ENCODE measurements at regions not wholly inside any gene's neighbourhood (a gene's known extent, or its start where the extent isn't known, plus 50 kb on each side); places are given as distances from the start of the nearest gene placed in this dataset.

DNA sequence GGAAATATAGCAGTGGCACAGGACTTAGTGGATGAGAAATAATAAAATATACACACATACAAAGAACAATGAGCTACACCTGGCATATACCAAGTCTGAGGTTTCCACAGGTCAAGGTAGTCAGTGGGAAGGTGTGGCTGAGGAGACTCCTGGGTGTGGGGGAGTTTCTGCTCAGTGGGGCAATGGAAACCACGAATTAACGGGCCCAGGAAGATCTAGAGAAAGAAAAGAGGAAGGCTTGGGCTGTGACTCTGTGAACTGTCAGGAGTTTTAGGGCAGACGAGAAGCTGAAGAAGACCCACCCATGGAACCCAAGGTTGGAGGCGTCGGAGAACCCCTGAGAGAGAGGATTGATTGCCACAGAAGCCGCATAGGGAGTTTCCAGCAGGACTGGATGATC, 196.5 kb downstream of the HERPUD2 start:
- no peak for DNase-seq

DNA sequence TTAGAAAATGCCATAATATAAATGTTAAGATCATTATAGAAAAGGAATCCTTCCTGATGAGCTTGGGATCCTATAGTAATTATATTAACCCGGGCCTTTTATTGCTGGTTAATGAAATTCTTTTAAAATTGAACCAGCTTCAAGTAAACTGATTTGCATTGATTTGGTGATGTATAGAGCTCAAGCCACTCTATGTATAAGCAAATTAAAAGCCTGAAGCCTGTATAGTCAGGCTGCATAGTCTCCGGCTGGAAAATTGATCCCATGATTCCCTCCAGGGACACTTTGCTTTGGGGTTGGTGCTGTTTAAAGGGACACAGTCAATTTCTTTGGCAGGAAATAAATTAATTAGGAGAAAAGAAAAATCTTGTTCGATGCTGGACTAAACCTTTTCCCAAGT, 199.1 kb downstream of the HERPUD2 start:
- no peak for DNase-seq

DNA sequence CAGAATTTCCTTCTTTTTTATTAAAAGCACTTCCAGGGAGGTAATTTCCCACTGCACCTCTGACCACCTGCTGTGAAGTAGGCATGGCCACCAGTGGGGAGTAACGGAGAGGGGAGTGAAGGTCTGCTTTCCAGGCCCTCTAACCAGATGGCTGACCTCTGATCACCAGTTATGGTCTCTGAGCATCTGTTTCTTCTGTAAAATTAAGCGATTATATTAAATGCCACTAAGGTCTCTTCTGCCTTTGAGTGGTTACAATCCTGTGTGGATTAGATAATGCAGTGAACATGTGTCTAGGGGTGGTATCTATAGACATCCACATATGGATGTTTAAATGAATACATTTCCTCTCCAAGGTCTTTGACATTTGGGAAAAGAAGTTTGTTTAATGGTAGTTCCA, 199.6 kb downstream of the HERPUD2 start:
- no peak for DNase-seq

GRCh38 chr7:35494407-35494806, 200.5 kb downstream of the HERPUD2 start:
- DNase-seq = no peak

DNA sequence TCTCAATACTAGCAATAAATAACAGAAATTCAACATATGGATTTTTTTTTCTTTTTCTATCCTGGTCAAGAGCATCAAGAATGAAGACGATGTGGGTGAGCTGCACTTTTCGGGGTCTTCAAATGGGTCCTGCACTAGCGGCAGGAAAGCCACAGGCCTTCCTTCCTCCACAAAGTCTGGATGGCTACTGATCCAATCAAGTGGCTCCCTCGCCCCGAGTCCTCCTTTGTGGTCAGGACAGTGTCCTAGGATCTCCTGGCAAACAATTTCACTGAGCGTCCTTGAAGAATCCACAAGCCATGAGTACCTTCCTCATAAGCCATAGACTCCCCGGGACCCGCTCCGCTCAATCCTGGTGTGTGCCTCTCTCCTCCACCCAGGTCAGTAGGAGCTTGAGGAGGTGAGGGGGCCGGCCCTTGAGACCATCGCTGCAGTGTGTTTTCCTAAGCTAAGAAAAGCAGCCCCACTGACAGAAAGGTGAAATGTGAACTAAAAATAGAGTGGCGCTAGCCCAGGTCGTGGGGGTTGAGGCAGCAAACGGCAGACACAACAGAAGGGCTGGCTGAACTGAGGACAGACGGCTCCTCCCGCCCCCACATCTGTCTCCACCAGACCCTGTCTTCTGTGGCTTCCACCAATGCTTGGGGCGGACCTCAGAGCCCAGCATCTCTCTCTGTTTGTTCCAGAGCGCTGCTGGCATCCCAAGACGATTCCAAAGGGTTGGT, 202.3 kb downstream of the HERPUD2 start:
- no peak for DNase-seq

DNA sequence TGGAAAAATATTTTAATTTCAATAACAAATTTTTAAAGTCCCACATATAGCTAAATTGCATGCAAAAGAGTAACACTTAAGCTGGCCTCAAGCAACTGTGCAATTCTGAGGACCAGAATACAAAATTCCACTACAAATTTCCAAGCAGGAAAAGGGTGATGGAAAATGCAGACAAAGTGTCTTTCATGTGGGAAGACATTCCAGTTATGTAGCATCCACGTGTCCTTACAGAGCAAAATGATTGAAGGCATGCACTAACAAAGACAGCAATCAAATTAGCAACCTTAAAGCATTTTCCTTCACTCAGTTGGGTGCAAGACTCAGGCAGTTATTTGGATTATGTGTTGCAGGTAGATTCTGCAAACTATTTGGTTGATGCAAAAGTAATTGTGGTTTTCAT, 203.7 kb downstream of the HERPUD2 start:
- DNase-seq = no peak

- no peak for DNase-seq
Observed at GRCh38 chr7:35487841-35488240, 207.1 kb downstream of the HERPUD2 start.

DNA sequence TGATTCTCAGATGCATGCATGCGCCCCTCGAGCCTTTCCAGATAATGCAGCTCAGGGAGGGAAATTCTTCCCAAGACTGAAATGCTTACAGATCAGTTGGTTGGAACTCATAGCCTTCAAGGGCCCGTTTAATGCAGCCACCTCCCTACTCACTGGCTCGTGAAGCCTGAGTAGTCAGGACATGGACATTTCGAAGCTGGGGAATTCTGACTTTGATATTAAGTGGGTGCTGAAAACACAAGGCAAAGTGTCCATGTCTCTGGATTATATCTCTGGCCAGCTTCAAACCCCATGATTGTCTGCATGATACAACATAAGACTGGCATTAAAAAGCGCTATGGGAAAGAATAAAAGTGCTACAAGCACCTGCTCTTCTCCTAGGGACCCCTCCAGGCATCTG, 207.5 kb downstream of the HERPUD2 start:
- DNase-seq = no peak

DNA sequence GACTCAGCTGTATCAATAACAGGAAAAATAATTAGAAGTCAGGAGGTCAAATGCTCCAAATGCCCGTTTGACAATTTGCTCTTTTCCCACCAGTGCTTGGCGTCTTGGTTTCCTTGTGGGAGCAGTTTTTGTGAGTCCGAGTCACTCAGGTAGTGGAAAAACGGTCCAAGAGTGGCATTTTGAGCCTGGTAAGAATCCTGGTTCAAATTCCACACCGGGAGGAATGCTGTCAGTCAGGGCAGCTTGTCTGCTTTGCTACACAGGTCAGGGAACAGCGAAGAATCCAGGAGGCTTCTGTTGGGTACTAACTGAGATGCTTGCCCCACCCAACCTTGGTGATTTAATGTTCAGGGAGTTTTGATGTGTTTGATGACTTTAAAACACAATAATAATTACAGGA, 209.5 kb downstream of the HERPUD2 start:
- no peak for DNase-seq

DNA sequence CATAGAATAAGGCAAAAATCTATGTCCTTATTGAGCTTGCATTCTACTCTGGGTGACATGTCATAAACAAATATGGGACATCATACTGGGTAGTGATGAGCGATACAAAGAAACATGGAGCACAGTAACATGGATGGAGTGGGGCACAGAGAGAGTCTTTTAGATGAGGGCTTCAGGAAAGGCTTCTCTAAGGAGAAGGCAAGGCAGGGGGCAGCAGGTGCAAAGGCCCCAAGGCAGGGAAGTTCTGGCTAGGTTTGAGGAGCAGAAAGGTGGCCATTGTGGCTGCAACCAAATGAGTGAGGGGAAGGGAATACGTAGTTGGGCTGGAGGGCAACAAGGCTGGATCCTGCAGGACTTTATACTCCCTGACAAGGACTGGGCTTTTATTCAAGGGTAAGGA, 211.4 kb downstream of the HERPUD2 start:
- DNase-seq = no peak

GRCh38 chr7:35482231-35482630, 212.7 kb downstream of the HERPUD2 start:
- no peak for DNase-seq

DNA sequence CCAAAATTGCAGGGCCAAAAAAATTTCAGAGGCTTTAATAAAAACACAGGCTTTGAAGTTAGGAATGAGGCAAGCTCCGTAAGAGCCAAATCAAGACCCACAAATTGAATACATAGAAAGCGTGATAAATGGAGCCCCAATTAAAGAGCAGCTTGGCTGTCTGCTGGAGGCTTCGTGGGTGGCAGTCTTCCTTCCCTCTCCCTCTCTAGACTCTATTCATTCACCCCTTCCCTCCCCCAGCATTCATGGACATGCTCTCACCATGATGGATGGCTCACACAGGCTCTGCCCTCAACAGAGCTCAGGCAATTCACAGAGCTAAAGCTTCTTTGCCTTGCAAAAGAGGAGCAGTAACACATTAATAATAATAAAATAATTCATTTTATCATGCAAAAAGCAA, 214.1 kb downstream of the HERPUD2 start:
- no peak for DNase-seq

DNA sequence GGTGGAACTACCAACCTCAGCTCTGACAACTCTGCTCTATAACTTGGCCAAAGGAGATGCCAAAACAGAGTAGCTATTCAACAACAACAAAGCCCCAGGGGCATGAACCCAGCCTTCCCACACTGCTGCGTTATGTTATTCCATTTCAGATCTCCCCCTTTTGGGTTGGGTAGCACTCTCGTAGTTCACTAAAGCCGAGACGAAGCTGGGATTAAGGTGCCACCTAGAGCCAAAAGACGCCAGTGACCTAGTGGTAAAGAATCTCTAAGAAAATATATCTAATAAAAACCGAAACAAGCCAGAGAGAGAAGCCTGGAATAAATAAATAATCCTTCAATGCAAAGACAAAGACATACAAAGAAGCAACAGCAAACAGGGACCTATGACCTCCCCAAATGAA, 217.3 kb downstream of the HERPUD2 start:
- no peak for DNase-seq

- DNase-seq = no peak
Observed at GRCh38 chr7:35474100-35474499, 220.2 kb upstream of the TBX20 start.

GRCh38 chr7:35468606-35469005, 214.7 kb upstream of the TBX20 start:
- no peak for DNase-seq

DNA sequence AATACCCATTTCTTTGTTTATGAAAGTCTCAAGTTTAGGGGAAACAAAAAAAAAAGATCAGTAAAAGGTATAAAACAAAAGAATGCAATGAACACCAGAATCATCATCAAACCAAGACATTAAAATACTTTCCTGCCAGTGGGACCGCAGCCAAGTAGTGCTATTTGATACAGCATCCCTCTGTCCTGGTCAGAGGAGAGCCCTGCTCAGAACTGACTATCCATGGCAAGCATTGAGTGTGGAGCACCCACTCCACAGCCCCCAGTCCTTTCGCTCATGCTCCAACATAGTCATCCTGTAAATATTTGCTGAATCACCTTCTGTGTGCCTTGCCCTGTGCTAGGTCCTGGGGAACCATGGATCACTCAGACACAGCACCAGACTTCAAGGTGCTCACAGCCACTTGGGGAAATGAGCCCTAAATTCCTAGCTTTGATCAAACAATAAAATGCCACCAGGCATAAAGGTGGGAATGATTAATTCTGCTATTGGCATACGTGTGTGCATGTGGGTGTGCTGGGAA, 213.6 kb upstream of the TBX20 start:
- DNase-seq = no peak

GRCh38 chr7:35465791-35466336, 212.0 kb upstream of the TBX20 start:
- no peak for DNase-seq

DNA sequence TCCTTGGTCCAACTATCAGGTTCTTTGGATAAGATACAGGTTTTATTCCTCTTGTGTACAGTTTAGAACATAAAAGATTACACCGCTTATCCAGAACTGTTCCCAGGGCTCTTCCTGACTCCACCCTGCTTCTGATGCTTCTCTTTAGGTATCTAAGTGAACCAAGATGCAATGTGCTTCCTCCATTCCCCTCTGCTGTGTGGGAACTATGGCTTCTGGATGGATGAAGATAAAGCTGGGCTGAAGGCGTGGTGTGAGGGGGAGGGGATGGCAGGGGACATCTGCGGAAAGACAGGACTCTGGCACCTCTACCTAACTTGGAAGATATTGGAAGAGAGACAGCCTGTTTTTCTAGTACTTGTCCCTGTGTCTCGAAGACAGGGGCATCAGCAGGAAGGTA, 209.9 kb upstream of the TBX20 start:
- DNase-seq = no peak

- DNase-seq = no peak
Observed at GRCh38 chr7:35463176-35463700, 209.3 kb upstream of the TBX20 start.

GRCh38 chr7:35454575-35455385, 200.9 kb upstream of the TBX20 start:
- no peak for DNase-seq

DNA sequence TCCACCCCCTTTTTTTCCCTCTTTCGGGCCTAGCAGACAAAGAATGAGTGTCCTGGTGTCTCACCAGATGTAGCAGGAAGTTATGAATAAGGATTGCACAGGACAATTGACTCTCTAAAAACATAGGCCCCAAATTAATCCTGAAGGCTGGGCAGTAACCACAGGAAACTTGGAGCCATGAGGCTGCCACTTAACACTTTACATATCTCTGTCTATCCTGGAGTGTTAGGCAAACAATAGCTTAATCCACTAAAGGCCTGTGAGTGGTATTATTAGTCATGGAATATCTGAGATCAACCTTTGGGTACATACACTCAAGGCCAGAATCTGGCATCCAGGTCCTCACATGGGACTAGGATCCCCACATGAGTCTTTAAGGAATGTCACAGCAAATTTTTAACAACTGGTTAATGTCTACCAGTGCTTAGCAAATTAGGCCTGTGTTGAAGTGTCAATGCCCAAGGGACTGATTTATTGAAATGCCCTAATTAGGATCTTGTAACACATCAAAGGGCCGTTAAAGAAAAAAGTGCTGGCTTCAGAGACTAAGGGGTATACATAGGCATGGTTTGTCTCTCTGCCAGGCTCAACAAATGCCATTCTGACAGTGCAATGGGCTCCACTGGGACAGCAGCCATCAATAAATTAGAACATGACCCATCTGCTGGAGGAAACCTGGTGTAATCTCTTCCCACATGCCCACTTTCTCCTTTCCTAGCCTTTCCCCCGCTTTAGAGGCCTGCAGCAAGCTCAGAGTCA, 196.7 kb upstream of the TBX20 start:
- no peak for DNase-seq

GRCh38 chr7:35448486-35448885, 194.6 kb upstream of the TBX20 start:
- no peak for DNase-seq

- DNase-seq = no peak
Observed at GRCh38 chr7:35446091-35446490, 192.2 kb upstream of the TBX20 start.
